HG02798 (cell line): ENCODE measurements at regions not wholly inside any gene's neighbourhood (a gene's known extent, or its start where the extent isn't known, plus 50 kb on each side); places are given as distances from the start of the nearest gene placed in this dataset.

Experiments
- ATAC-seq: cut with Tn5 transposase; IDR thresholded peaks from one replicate; pipeline ENCODE4 v1.9.1; 2021; ENCODE audit warnings: mild to moderate bottlenecking; ENCODE audit not compliant: unreplicated experiment, poor library complexity

DNA sequence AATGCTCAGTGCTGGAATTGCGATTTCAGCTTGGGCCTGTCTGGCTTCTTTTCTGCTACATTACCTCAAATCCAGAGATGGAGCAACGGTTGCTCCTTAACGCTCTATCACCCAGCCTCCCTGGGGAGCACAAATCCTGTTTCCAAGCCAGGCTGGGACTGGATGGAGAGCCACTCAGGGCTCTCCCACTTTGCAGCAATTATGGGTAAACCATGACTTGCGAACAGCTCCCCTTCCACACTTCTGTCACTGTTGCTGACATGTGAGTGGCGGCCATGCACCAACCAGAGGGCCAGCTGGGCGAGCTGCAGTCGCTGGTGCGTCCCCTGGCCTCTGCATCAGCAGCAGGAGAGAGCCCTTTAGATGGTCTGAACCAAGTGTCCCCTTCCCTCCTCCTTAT lies 65.1 kb upstream of the RAB4A start:
- no peak for ATAC-seq

DNA sequence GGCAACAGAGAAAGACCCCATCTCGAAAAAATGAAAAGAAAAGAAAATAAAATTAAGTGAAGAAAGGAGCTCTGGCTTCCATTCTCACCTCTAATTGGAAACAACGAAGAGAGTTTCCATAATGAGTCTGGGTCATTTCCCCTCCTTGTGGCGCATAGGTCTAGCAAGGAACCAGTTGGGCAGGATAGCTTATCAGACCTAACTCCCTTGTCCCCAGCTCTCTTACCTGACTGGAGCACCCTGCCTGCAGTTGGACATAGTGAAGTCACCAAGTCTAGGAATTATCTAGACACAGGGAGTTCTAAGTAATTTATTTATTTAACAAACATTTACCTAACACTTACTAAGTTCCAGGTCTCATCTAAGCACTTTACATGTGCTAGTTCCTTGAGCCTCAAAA lies 63.0 kb upstream of the RAB4A start:
- no peak for ATAC-seq

DNA sequence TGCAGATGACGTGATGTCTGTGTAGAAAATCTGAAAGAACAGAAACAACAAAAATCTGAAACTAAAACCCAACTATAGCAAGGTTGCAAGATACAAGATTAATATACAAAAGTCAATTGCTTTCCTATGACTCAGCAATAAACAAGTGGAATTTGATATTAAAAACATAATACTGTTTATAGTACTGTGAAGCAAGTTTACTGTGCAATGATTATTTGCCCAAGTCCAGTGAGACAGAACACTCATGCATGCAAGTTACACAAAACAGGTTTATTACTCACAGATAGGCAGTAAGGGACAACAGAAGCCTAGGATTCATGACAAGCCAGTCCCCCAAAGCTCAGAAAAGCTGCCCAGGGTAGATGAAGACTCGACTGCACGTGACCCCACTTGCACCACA lies 62.4 kb upstream of the RAB4A start:
- no peak for ATAC-seq

DNA sequence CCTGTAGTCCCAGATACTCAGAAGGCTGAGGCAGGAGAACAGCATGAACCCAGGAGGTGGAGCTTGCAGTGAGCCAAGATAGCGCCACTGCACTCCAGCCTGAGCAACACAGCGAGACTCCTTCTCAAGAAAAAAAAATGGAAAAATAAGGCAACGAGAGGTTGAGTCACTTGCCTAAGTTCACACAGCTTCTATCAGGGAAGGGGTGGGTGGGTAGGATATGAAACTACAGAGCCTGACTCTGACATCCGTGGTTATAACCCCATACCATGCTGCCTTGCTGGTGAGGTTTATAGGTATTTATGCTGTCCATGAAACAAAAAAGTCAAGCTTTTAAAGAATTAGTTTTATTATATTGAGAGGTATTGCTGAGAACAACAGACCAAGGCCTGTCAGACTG lies 61.5 kb upstream of the RAB4A start:
- ATAC-seq, result no peak

- no peak for ATAC-seq
These were observed 61.1 kb upstream of the RAB4A start for GRCh38 chr1:229209816-229210215.

- no peak for ATAC-seq
These were observed 60.1 kb upstream of the RAB4A start for GRCh38 chr1:229210844-229211243.

DNA sequence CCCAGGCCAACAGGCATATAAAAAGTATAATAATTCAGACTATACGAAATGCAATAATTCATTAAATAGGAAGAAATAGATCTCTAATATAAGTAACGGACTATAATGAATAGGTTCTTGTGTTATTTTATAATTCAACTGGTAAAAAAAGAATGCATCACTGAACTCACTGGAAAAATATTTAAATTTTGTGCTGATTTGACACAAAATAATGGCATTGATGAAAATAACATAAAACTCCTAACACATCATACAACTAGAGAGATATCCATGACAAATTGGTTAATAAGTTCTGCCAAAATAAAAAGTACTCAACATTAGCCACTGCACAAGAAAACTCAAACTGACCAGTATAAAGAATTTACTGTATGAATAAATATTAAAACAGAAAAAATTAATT lies 57.1 kb upstream of the RAB4A start:
- ATAC-seq, result no peak

- no peak for ATAC-seq
These were observed 53.2 kb upstream of the RAB4A start for GRCh38 chr1:229217716-229218115.

- no peak for ATAC-seq
These were observed 52.3 kb upstream of the RAB4A start for GRCh38 chr1:229218612-229219025.

DNA sequence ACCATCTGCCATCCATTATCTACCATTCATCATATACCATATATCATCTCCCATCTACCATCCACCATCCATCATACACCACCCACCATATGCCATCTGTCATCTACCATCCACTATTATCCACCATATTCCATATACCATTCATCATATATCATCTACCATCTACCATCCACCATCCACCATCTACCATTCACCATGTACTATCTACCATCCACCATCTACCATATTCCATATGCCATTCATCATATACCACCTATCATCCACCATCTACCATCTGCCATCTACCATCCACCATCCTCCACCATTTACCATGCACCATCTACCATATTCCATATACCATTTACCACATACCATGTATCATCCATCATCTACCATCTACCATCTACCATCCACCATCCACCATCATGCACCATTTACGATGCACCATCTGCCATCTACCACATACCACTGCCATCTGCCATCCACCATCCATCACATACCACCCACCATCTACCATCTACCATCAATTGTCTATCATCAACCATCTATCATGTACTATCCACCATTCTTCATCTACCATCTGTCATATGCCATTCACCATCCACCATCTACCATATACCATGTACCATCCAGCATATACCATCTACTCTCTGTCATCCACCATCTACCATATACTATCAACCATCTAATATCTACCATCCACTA lies 50.6 kb upstream of the RAB4A start:
- no peak for ATAC-seq

DNA sequence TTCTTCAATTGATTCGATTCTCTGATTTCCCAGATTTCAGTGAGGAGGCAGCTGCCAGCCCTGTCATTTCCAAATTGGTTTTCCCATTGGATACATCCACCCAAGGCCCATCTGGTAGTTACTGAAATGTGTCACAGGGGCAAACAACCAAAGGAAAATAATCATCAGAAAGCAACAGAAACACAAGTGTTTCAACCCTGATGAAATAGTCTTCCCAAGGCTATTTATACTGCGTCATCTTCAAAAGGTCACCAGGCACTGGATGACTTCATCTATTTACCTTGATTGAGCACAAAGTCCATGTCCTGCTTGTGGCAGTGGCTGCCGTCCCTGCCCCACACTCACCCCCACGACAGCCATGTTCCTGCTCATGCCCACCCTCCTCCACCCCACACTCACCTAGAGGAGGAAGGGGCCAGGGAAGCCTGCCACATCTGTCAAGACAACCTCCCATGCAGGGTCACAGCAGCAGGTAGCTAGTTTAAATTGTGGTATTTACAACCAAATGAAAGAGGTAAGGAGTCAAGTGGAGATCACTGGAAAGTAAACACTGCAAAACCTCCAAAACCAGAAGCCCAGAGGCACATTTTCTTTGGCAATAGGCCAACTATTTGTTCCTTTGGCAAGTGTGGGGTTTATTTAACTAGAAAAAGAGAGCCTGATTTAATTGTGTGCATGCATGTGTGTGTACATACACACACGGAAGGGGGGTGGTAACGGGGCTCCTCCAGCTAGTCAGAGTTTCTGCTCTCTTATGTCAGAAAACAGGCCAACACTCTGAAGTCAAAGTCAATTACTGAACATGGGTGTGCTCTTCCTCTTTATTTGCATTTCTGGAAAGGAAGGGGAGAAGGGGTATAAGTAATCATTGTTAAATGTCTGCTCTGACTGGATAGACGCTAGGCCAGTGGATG lies 49.5 kb upstream of the RAB4A start:
- no peak for ATAC-seq
